ENCODE measurements at regions not wholly inside any gene's neighbourhood (a gene's known extent, or its start where the extent isn't known, plus 50 kb on each side); places are given as distances from the start of the nearest gene placed in this dataset.

DNA sequence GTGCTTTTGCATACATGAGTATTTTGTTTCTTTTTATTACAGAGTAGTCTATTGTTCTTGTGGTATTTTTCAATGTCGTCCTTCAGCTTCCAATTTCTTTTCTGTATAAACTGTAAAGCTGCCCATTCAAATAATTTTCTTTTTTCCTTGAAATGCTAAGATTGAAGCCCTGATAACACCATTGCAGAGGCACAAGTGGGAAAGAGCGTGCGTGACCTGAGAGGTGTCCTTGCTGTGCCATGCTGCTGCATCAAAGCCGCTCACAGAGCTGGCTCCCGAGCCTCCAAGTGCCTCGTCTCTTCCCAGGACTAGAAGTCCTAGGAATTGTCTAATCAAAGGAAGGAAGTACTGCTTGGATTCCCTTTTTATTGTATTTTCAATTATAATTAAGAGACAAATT, 101.9 kb upstream of the PFN2 start:
- no peak for TF ChIP-seq ZFX (IDR thresholded peaks at IDR 0.05)
- TF ChIP-seq, protein P1, sequence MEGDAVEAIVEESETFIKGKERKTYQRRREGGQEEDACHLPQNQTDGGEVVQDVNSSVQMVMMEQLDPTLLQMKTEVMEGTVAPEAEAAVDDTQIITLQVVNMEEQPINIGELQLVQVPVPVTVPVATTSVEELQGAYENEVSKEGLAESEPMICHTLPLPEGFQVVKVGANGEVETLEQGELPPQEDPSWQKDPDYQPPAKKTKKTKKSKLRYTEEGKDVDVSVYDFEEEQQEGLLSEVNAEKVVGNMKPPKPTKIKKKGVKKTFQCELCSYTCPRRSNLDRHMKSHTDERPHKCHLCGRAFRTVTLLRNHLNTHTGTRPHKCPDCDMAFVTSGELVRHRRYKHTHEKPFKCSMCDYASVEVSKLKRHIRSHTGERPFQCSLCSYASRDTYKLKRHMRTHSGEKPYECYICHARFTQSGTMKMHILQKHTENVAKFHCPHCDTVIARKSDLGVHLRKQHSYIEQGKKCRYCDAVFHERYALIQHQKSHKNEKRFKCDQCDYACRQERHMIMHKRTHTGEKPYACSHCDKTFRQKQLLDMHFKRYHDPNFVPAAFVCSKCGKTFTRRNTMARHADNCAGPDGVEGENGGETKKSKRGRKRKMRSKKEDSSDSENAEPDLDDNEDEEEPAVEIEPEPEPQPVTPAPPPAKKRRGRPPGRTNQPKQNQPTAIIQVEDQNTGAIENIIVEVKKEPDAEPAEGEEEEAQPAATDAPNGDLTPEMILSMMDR (conservative IDR thresholded peaks at IDR 0.05): no peak

DNA sequence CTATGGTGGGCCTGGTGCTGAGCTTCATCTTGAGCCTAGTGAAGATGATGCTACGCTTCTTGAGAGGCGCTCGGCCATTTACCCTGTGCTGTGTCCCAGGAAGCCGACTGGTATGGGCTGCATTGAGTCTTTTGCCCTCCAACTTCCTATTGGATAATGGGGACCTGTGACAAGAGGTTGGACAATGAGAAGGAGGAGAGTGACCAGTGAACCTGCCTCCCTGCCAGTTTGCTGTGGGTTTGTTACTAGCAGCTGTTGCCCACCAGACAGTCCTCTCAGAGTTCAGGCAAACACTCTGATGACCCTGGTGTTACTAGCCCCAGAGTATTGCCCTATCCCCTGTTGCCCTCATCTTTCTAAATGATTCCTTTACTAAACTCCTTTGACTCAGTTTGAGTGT, 99.6 kb upstream of the PFN2 start:
- H3K27ac ChIP-seq: no peak overlapping the region
- TF ChIP-seq, protein P1 (conservative IDR thresholded peaks at IDR 0.05): no peak

More for the DNA sequence above, 101.9 kb upstream of the PFN2 start:
- H3K27ac ChIP-seq: no peak overlapping the region

DNA sequence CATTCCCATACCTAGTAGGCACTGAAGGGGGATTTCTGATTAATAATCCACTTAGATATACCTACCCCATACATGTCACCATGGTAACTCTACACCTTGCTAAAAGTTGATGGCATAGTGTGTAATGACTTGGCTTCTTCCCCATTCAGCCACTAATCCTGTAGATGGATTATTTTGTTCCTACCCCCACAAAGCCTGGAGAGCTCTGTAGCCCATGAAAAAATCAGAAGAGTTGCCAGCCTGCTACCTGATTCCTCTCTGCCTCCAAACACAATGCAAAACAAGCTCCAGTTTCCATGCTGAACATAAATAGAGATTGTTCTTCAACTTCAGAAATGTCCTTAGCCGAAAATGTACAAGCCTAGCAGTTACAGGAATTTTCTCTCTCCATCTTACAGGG, 98.9 kb upstream of the PFN2 start:
- no peak overlapping the region for H3K27ac ChIP-seq
- TF ChIP-seq, protein P1 (conservative IDR thresholded peaks at IDR 0.05): no peak
- TF ChIP-seq ZFX (IDR thresholded peaks at IDR 0.05): no peak

DNA sequence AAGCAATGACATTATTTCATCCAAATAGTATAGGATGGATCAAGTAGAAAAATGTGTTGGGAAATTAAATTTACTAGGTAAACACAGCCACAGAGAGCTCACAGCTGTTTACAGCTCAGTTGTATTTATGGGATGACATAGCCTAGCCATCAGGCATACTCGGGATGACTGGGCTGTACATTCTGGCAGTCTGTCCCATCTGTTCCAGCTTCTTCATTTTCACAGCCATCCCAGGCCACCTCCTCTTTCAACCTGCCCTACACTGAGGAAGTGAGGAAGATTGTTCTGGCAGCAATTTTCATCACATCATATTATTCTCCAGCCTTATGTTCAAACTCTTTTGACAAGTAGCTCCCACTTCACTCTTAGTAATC, 98.4 kb upstream of the PFN2 start:
- TF ChIP-seq ZFX (IDR thresholded peaks at IDR 0.05): no peak
- TF ChIP-seq, protein P1 (conservative IDR thresholded peaks at IDR 0.05): no peak
- H3K27ac ChIP-seq: no peak overlapping the region

DNA sequence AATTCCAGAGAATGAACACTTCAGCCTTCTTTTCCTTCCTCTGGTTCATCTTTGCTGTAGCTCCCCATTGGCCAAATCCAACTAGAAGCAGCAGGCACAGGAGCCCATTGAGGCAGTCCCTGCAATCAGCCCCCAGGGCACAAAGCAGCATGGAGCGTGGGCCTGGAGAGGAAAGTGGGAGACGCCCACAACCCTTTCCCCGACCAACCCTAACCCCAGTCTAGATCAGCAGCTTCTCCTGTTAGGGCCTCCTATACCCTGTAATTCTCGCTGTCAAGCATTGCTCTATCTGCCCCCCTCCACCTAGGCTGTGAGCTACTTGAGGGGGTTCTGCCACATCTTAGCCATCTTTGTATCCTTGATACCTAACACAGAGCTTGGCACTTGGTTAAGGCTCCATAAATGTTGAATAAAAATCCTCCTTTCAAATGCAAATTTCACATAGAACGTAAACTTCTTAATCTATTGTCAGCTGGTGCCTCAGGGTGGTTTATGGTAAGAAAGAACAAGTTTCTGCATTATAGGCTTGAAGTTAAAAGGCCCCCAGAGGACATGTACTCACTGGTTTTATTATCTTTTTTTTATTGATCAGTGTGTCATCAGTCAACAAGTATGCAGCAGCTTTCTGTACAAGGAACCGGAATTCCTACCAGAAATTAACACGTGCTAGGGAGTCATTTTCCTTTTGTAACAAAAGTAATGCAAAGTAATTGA, 97.9 kb upstream of the PFN2 start:
- TF ChIP-seq, protein P1 (conservative IDR thresholded peaks at IDR 0.05): no peak
- no peak for TF ChIP-seq ZFX (IDR thresholded peaks at IDR 0.05)
- H3K27ac ChIP-seq: no peak overlapping the region

DNA sequence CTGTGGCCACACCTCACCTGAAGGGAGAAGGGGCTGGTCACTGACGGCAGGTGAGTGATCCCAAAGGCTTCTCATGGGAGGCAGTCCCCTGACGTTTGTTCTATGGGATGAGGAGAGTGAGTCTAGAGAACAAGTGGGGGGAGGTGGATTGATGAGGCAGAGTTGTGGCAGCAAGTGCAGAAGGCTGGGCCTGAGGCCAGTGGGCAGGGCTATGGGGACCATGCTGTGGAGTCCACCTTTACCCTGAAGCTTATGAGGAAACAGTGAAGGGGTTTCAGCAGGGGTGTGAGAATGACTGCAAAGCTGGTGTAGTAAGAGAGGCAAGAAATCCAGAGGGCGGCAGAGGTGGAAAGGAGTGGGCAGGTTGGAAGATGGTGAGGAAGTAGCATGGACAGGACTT, 96.9 kb upstream of the PFN2 start:
- no peak overlapping the region for H3K27ac ChIP-seq
- TF ChIP-seq, protein P1 (conservative IDR thresholded peaks at IDR 0.05): no peak
- no peak for TF ChIP-seq ZFX (IDR thresholded peaks at IDR 0.05)

DNA sequence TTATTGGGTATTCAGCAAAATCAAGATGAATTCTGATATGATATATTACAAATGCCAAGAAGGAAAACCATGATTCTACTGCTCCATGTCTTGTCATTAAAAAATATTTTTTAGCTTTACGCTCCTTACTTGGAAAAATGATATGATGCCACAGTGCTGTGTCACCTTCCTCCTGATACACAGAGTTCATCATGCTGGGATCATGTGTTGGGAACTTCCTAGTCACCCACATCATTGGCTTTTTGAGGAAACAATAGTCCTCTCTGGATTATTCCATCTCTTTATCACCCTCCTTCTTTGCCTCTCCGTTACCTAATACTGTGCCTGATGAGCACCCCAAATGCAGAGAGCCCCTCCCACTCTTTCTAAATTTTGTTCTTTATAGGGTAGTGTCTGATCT, 94.3 kb upstream of the PFN2 start:
- TF ChIP-seq ZFX (IDR thresholded peaks at IDR 0.05): no peak
- TF ChIP-seq, protein P1 (conservative IDR thresholded peaks at IDR 0.05): no peak
- H3K27ac ChIP-seq: no peak overlapping the region

Measured in C4-2B (cell line).